ENCODE measurements at regions not wholly inside any gene's neighbourhood (a gene's known extent, or its start where the extent isn't known, plus 50 kb on each side); places are given as distances from the start of the nearest gene placed in this dataset.

DNA sequence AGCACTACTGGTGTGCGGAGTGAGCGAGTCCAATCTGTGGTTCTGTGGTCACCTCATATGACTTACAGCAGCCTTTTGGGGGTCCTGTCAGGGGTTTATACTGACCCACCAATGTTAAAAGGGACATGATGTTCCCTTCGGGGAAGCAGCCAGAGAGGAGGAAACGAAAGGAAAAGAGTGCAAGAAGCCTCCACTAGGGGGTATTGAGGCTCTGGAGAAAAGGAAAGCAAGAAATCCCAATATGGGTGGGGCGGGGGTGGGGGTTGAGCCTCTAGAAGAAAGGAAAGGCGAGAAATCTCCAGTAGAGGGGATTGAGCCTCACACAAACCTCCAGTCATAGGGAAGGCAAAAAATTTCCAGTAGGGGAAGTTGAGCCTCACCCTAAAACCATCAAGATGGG is 249.3 kb upstream of the ECI2 start:
- DNase-seq (ENCODE audit: extremely low read depth in 1 of 2, low read depth in 1 of 2): no peak

DNA sequence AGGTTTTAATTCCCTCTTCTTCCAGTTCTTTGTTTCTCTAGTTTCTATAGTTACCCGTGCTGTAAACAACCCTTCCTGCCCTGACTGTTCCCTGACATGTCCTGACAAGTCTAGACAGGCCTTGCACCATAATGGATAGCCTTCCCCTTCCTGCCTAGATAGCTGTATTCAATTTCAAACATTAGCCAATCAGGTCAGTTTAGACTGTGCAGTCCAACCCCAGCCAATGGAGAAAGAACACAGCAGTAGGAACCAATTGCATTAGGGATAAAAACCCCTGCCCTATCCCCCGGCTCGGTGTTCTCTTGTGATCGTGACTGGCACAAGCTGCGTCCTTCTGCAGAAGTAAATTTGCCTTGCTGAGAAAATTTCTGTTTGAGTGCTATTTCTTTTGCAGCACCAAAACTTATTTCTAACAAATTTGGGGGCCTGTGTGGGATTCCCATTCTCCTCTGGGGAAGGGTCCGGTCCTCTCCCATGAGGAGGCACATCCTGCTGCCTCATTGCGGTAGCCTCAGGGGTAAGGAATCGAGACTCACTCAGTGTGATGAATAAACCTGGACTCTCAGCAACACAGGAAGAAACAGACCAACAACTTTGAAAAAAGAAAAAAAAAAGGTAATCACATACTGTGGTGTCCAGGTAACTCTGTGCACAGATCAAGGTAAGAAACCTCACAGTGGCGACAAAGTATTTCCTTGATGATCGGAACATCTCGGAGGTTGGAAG is 248.7 kb upstream of the ECI2 start:
- no peak for DNase-seq (ENCODE audit: extremely low read depth in 1 of 2, low read depth in 1 of 2)

GRCh38 chr6:4382362-4382853 is 247.0 kb upstream of the ECI2 start:
- DNase-seq (ENCODE audit: extremely low read depth in 1 of 2, low read depth in 1 of 2): no peak

DNA sequence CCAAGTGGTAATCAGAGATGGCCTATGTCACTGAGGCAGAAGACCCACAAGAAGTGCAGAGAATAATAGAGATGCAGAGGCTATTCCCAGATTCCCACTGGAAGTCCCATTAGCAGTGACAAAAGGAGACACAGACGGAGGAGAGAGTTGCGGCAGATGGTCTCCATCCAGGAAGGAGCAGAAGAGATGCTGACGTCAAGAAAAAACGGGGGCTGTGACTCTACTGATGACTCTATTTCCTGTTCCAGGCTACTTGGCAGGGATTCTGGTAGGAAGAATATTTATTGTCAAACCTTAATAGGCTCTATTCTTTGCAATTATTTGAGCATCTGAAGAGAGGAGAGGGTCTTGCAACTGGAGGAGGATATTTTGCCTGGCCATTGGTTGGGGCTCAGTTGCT is 246.0 kb upstream of the ECI2 start:
- no peak for DNase-seq (ENCODE audit: extremely low read depth in 1 of 2, low read depth in 1 of 2)

GRCh38 chr6:4380881-4381281 is 245.5 kb upstream of the ECI2 start:
- DNase-seq (ENCODE audit: extremely low read depth in 1 of 2, low read depth in 1 of 2): no peak

GRCh38 chr6:4379958-4380357 is 244.6 kb upstream of the ECI2 start:
- no peak for DNase-seq (ENCODE audit: extremely low read depth in 1 of 2, low read depth in 1 of 2)

DNA sequence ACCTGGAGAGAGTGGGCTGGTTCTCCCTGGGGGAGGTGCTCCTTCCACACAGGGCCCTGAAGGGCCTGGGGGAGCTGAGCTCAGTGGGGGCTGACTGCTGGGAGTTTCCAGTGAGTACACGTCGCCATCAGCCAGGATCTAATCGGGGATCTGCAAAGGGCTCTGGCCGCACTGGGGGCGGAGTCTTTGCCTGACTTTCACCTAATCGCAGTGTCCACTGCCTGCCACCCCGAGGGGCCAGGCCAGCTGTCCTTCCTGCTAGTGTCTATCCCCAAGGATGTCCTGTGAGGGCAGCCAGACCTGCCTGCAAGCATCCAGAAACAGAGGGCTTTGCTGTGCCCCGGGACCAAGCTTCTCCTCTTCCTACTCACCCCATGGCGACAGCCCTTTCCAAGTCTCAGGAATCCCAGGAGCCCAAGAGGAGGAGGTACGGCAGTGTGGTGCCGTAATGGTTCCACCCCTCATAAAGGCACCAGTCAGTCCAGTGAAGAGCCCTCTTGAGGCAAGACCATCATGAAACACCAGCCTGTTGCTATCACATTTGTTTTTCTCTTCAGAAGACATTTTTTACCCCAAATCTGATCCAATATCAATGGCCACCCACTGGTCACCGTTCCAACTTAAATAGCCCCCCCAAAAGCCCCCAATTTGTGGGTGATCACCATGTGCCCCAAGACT is 243.1 kb upstream of the ECI2 start:
- no peak for DNase-seq (ENCODE audit: extremely low read depth in 1 of 2, low read depth in 1 of 2)

GRCh38 chr6:4377603-4378002 is 242.2 kb upstream of the ECI2 start:
- no peak for DNase-seq (ENCODE audit: extremely low read depth in 1 of 2, low read depth in 1 of 2)

- no peak for DNase-seq (ENCODE audit: extremely low read depth in 1 of 2, low read depth in 1 of 2)
These were observed 238.8 kb upstream of the ECI2 start for GRCh38 chr6:4374216-4374615.

- no peak for DNase-seq (ENCODE audit: extremely low read depth in 1 of 2, low read depth in 1 of 2)
These were observed 237.5 kb upstream of the ECI2 start for GRCh38 chr6:4372866-4373265.

DNA sequence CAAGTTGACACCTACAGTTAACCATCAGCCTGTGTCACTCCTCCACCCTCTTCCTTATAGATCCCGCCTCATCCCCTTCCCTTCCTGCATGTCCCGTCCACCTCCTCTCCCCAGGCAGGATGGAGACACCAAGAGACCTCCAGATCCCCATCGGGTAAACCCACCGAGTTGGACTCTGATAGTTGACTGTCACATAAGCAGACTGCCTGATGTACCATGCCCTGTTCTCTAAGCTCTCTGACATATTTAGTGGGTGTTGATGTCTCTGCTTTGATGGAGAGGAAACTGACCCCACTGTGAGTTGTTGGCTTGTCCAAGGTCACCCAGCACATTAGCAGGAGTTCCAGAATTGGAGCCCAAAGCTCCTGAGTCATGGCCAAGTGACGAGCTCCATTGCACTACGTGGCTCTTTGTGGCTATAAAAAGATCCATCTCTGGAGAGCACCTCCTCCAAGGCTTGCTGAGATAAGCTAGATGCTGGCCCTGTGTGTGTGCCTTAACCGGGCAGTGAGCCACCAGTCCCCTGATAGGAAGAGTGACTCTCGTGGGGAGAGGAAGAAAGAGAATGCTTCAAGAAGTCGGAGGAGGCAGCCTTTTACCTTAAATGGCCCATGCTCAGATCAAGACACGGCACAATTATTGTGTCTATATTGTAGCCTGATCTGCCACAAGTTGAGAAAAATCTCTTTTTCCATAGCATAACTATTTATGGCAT is 236.0 kb upstream of the ECI2 start:
- no peak for DNase-seq (ENCODE audit: extremely low read depth in 1 of 2, low read depth in 1 of 2)

GRCh38 chr6:4370066-4370465 is 234.7 kb upstream of the ECI2 start:
- no peak for DNase-seq (ENCODE audit: extremely low read depth in 1 of 2, low read depth in 1 of 2)

- DNase-seq (ENCODE audit: extremely low read depth in 1 of 2, low read depth in 1 of 2): no peak
These were observed 234.2 kb upstream of the ECI2 start for GRCh38 chr6:4369616-4370015.

- DNase-seq (ENCODE audit: extremely low read depth in 1 of 2, low read depth in 1 of 2): no peak
These were observed 233.3 kb upstream of the ECI2 start for GRCh38 chr6:4368649-4369048.

GRCh38 chr6:4367643-4368042 is 232.3 kb upstream of the ECI2 start:
- DNase-seq (ENCODE audit: extremely low read depth in 1 of 2, low read depth in 1 of 2): no peak

DNA sequence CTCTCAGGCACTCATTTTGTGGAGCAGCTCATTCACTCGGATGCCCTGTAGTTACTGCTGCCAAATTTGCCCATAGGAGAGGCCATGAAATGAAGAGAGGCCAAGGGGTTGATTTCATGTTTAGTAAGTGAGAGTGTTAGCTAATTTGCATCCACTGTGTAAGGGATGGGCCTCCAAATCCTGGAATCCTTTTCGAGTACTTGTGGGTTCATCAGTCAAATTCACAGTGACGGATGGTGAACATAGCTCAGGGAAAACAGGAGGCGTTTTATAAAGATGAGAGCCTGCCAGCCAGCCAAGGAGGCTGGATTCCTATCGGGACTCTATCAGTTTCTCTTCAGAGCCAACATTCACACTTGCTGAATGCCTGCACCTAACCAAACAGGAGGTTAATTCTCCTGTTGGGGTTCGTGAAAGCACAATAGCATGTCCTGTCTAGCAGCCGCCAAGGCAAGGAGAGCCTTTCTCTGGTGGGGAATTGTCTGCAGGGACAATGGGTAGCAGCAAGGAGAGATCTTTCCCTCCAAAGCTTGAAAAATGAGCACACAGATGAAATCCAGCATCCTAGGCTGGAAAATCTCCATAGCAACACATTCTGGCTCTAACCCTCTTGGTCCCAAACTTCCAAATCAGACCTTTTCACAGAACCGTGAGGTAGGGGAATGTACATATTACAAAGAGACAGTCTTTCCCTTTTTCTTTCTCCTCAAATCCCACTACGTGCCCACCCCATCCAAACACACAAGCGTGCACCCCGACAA is 231.4 kb upstream of the ECI2 start:
- no peak for DNase-seq (ENCODE audit: extremely low read depth in 1 of 2, low read depth in 1 of 2)

DNA sequence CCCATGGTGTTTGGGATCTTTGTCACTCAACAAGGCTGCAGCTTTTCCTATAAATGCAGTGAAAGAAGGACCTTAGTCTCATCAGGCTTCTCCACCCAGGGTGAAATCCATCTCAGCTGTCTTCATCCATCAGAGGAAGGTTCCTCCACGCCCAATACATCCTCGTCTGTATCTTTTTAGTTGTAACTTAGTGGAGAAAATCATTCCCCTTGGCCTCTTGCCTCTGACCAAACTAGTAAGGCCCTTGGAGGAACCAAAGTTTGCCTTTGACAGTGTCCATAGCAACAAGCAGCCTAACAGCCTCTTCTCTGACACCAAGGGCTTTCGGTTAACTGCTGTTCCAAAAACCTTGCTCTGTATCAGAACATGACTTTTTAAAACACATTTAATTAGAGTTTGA is 230.3 kb upstream of the ECI2 start:
- no peak for DNase-seq (ENCODE audit: extremely low read depth in 1 of 2, low read depth in 1 of 2)

GRCh38 chr6:4364711-4365110 is 229.3 kb upstream of the ECI2 start:
- DNase-seq (ENCODE audit: extremely low read depth in 1 of 2, low read depth in 1 of 2): no peak

DNA sequence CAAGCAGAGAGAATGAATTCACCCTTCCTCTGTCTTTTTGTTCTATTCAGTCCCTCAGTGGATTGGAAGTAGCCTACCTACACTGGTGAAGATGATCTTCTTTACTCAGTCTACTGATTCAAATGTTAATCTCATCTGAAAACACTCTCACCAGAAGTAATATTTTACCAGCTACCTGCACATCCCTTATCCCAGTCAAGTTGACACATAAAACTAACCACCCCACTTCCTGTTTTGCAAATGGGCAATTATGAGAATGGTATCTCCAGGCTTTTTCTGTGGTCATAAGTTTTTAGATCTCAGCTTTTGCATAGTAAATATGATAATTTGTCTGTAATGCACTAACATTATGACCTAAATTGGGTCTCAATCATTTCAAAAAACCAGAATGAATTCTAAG is 228.8 kb upstream of the ECI2 start:
- no peak for DNase-seq (ENCODE audit: extremely low read depth in 1 of 2, low read depth in 1 of 2)

GRCh38 chr6:4363656-4364055 is 228.3 kb upstream of the ECI2 start:
- no peak for DNase-seq (ENCODE audit: extremely low read depth in 1 of 2, low read depth in 1 of 2)

DNA sequence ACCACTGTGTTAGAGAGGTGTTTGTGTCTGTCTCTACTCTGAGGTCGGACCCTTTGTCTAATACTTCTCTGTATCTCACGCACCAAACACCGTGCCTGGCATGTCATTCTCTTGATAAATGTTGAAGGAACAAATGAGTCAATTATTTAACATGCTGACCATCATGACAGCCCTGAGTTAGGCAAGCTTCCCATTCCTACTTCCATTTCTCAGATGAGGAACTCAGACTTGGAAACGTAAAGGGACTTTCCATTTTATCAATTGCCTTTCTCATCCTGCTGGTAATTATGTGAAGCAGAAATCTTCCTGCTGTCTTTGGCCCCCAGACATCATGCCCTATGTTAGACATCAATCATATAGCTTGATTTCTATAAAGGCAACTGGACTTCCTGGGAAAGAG is 227.0 kb upstream of the ECI2 start:
- DNase-seq (ENCODE audit: extremely low read depth in 1 of 2, low read depth in 1 of 2): no peak

Data from activated CD8-positive, alpha-beta memory T cell treated with anti-CD3 and anti-CD28 coated beads for 1 hour (primary cell).